Esophagus (tissue), 2 donors: ENCODE measurements at regions not wholly inside any gene's neighbourhood (a gene's known extent, or its start where the extent isn't known, plus 50 kb on each side); places are given as distances from the start of the nearest gene placed in this dataset.

ENCODE experiments used
- H3K27ac ChIP-seq, 2 donors: one replicate each; pipeline ENCODE4 v1.5.1; 2013; ENCODE audit warnings: low read depth in 2 of 2, mild to moderate bottlenecking in 2 of 2, inconsistent platforms in 1 of 2, low read length in 1 of 2, moderate library complexity in 1 of 2
- H3K27me3 ChIP-seq, 2 donors: one replicate each; pipeline ENCODE4 v1.6.1; 2013; ENCODE audit warnings: low read length in 2 of 2, control low read depth in 1 of 2, mild to moderate bottlenecking in 1 of 2; ENCODE audit not compliant: insufficient read depth in 2 of 2, control insufficient read depth in 1 of 2
- H3K36me3 ChIP-seq, 2 donors: one replicate each; pipeline ENCODE4 v1.6.1; 2013; ENCODE audit warnings: low read length in 1 of 2; ENCODE audit not compliant: control insufficient read depth in 2 of 2, insufficient read depth in 2 of 2
- H3K4me1 ChIP-seq, 2 donors: one replicate each; pipeline ENCODE4 v1.6.1; 2013; ENCODE audit warnings: low read length in 1 of 2; ENCODE audit not compliant: control insufficient read depth in 2 of 2, insufficient read depth in 2 of 2
- H3K4me3 ChIP-seq, 2 donors: one replicate each; pipeline ENCODE4 v1.5.1; 2013; ENCODE audit warnings: low read length in 2 of 2, mild to moderate bottlenecking in 2 of 2, low read depth in 1 of 2, moderate library complexity in 1 of 2
- H3K9me3 ChIP-seq, 2 donors: one replicate each; pipeline ENCODE4 v1.6.1; 2013; ENCODE audit warnings: mild to moderate bottlenecking in 2 of 2, low read depth in 1 of 2, low read length in 1 of 2, moderate library complexity in 1 of 2; ENCODE audit not compliant: control insufficient read depth in 2 of 2, insufficient read depth in 1 of 2
- WGBS, 2 donors: extraction: QIAGEN DNeasy Blood & Tissue Kit; methylation state at CpG; one replicate each; pipeline ENCODE4 v1.1.7; 2013; 5-methylcytosine and 5-hydroxymethylcytosine counted together
- donor health status: healthy with polysubstance abuse.
- donor health status: Bipolar disorder and iron deficiency.

- Histone ChIP-seq H3K27me3 (no peaks in the 10 kb centered on the region), H3K27ac (no peak overlapping the region), H3K36me3 (no peaks in the 10 kb centered on the region), H3K4me1 (no peaks in the 10 kb centered on the region), H3K4me3 (no peak overlapping the region), H3K9me3 (no peaks in the 10 kb centered on the region)
These were observed 535.7 kb upstream of the ZEB2 start for GRCh38 chr2:145055651-145056050.

- Histone ChIP-seq H3K4me3 (no peak overlapping the region), H3K36me3 (no peaks in the 10 kb centered on the region), H3K9me3 (no peaks in the 10 kb centered on the region), H3K27ac (no peak overlapping the region), H3K27me3 (no peaks in the 10 kb centered on the region), H3K4me1 (no peaks in the 10 kb centered on the region)
- WGBS, 2 donors, result 88 to 92% methylated on average over 2 of the region's 2 CpGs
These were observed 530.2 kb upstream of the ZEB2 start for GRCh38 chr2:145050134-145050533.

GRCh38 chr2:145049475-145049874, 529.6 kb upstream of the ZEB2 start:
- no peaks in the 10 kb centered on the region for H3K27me3 ChIP-seq
- H3K27ac ChIP-seq, result no peak overlapping the region
- H3K36me3 ChIP-seq, result no peaks in the 10 kb centered on the region
- 39 to 43% methylated on average over 3 of the region's 3 CpGs for WGBS, 2 donors
- H3K4me3 ChIP-seq, result no peak overlapping the region
- no peaks in the 10 kb centered on the region for H3K9me3 ChIP-seq
- H3K4me1 ChIP-seq, result no peaks in the 10 kb centered on the region

GRCh38 chr2:145047554-145047953, 527.6 kb upstream of the ZEB2 start:
- no peak overlapping the region for H3K27ac ChIP-seq
- H3K27me3 ChIP-seq, result no peaks in the 10 kb centered on the region
- H3K4me3 ChIP-seq, result no peak overlapping the region
- no peaks in the 10 kb centered on the region for H3K4me1 ChIP-seq
- no peaks in the 10 kb centered on the region for H3K9me3 ChIP-seq
- H3K36me3 ChIP-seq, result no peaks in the 10 kb centered on the region
- WGBS, 2 donors, result 91 to 92% methylated on average over 1 of the region's 1 CpG

GRCh38 chr2:145044491-145044890, 524.6 kb upstream of the ZEB2 start:
- Histone ChIP-seq H3K27me3 (no peaks in the 10 kb centered on the region), H3K4me3 (no peak overlapping the region), H3K27ac (no peak overlapping the region), H3K9me3 (no peaks in the 10 kb centered on the region), H3K4me1 (no peaks in the 10 kb centered on the region), H3K36me3 (no peaks in the 10 kb centered on the region)

- Histone ChIP-seq H3K27ac (no peak overlapping the region), H3K4me1 (no peaks in the 10 kb centered on the region), H3K4me3 (no peak overlapping the region), H3K36me3 (no peaks in the 10 kb centered on the region), H3K27me3 (no peaks in the 10 kb centered on the region), H3K9me3 (no peaks in the 10 kb centered on the region)
- 62% methylated on average over 6 of the region's 6 CpGs for WGBS, 2 donors
These were observed 523.5 kb upstream of the ZEB2 start for GRCh38 chr2:145043399-145043834.

GRCh38 chr2:145041706-145042105, 521.8 kb upstream of the ZEB2 start:
- Histone ChIP-seq H3K27ac (no peak overlapping the region), H3K4me1 (no peaks in the 10 kb centered on the region), H3K36me3 (no peaks in the 10 kb centered on the region), H3K9me3 (no peaks in the 10 kb centered on the region), H3K27me3 (no peaks in the 10 kb centered on the region), H3K4me3 (no peak overlapping the region)

- Histone ChIP-seq H3K27ac (no peak overlapping the region), H3K36me3 (no peaks in the 10 kb centered on the region), H3K9me3 (no peaks in the 10 kb centered on the region), H3K27me3 (no peaks in the 10 kb centered on the region), H3K4me1 (no peaks in the 10 kb centered on the region), H3K4me3 (no peak overlapping the region)
- 70 to 77% methylated on average over 1 of the region's 1 CpG for WGBS, 2 donors
These were observed 520.5 kb upstream of the ZEB2 start for GRCh38 chr2:145040433-145040832.

GRCh38 chr2:145038041-145038525, 518.2 kb upstream of the ZEB2 start:
- 66 to 68% methylated on average over 6 of the region's 6 CpGs for WGBS, 2 donors
- H3K9me3 ChIP-seq, result no peaks in the 10 kb centered on the region
- no peak overlapping the region for H3K27ac ChIP-seq
- H3K27me3 ChIP-seq, result no peaks in the 10 kb centered on the region
- no peak overlapping the region for H3K4me3 ChIP-seq
- H3K4me1 ChIP-seq, result no peaks in the 10 kb centered on the region
- H3K36me3 ChIP-seq, result no peaks in the 10 kb centered on the region

- 64 to 65% methylated on average over 6 of the region's 6 CpGs for WGBS, 2 donors
- H3K36me3 ChIP-seq, result no peaks in the 10 kb centered on the region
- no peak overlapping the region for H3K27ac ChIP-seq
- no peaks in the 10 kb centered on the region for H3K27me3 ChIP-seq
- H3K4me1 ChIP-seq, result no peaks in the 10 kb centered on the region
- H3K9me3 ChIP-seq, result no peaks in the 10 kb centered on the region
- H3K4me3 ChIP-seq, result no peak overlapping the region
These were observed 516.6 kb upstream of the ZEB2 start for GRCh38 chr2:145036421-145037011.
